Fibroblast of skin of right biceps (primary cell): ENCODE measurements at regions not wholly inside any gene's neighbourhood (a gene's known extent, or its start where the extent isn't known, plus 50 kb on each side); places are given as distances from the start of the nearest gene placed in this dataset.

ENCODE experiments used
- DNase-seq: peaks from one replicate; pipeline ENCODE4 v3.0.0-alpha.2; 2013

- DNase-seq: no peak
These were observed 198.6 kb upstream of the S100G start for GRCh38 chrX:16451334-16451733.

- DNase-seq: peak; percentile 32
These were observed 195.0 kb upstream of the S100G start for GRCh38 chrX:16454926-16455325.

GRCh38 chrX:16457239-16457638 is 192.7 kb upstream of the S100G start:
- peak; percentile 77 for DNase-seq

GRCh38 chrX:16458208-16458607 is 191.8 kb upstream of the S100G start:
- no peak for DNase-seq

GRCh38 chrX:16459008-16459407 is 190.9 kb upstream of the S100G start:
- DNase-seq: no peak

- DNase-seq: no peak
These were observed 188.0 kb upstream of the S100G start for GRCh38 chrX:16461968-16462367.

GRCh38 chrX:16462912-16463311 is 187.0 kb upstream of the S100G start:
- DNase-seq: peak; percentile 91

- no peak for DNase-seq
These were observed 185.6 kb upstream of the S100G start for GRCh38 chrX:16464369-16464768.

- DNase-seq: peak; percentile 67
These were observed 184.7 kb upstream of the S100G start for GRCh38 chrX:16465081-16465876.

GRCh38 chrX:16466640-16467432 is 183.1 kb upstream of the S100G start:
- peak; percentile 78 for DNase-seq

GRCh38 chrX:16469870-16470269 is 180.1 kb upstream of the S100G start:
- DNase-seq: no peak

- DNase-seq: no peak
These were observed 177.6 kb upstream of the S100G start for GRCh38 chrX:16472345-16472744.

- no peak for DNase-seq
These were observed 175.4 kb upstream of the S100G start for GRCh38 chrX:16474511-16474910.

- DNase-seq: no peak
These were observed 173.9 kb upstream of the S100G start for GRCh38 chrX:16476009-16476408.

GRCh38 chrX:16476692-16477091 is 173.3 kb upstream of the S100G start:
- no peak for DNase-seq

GRCh38 chrX:16479206-16479869 is 170.6 kb upstream of the S100G start:
- DNase-seq: peak; percentile 79

GRCh38 chrX:16480049-16480448 is 169.9 kb upstream of the S100G start:
- DNase-seq: peak; percentile 41

GRCh38 chrX:16484338-16484737 is 165.6 kb upstream of the S100G start:
- peak; percentile 96 for DNase-seq

- DNase-seq: peak; percentile 83
These were observed 162.2 kb upstream of the S100G start for GRCh38 chrX:16487620-16488385.

- peak; percentile 61 for DNase-seq
These were observed 161.0 kb upstream of the S100G start for GRCh38 chrX:16488959-16489358.

GRCh38 chrX:16491461-16491860 is 158.5 kb upstream of the S100G start:
- peak; percentile 22 for DNase-seq

GRCh38 chrX:16496175-16496574 is 153.8 kb upstream of the S100G start:
- no peak for DNase-seq
